ENCODE measurements at regions not wholly inside any gene's neighbourhood (a gene's known extent, or its start where the extent isn't known, plus 50 kb on each side); places are given as distances from the start of the nearest gene placed in this dataset.
"Not testable (repeated sequence)": the region's sequence is repeated elsewhere in the genome, so short reads cannot be mapped to it uniquely, and the experiment has no call there.

GRCh38 chrX:14351611-14352303, 177.6 kb upstream of the GLRA2 start:
- DNase-seq (ENCODE audit: low read depth), result no peak

- DNase-seq (ENCODE audit: low read depth), result no peak
Measured at GRCh38 chrX:14347523-14347922, 181.8 kb upstream of the GLRA2 start.

- DNase-seq (ENCODE audit: low read depth), result no peak
Measured at GRCh38 chrX:14344172-14344940, 185.0 kb upstream of the GLRA2 start.

GRCh38 chrX:14309431-14309830, 219.9 kb upstream of the GLRA2 start:
- DNase-seq (ENCODE audit: low read depth), result no peak

- not testable (repeated sequence) for DNase-seq (ENCODE audit: low read depth)
Measured at GRCh38 chrX:14308976-14309375, 220.4 kb upstream of the GLRA2 start.

- no peak for DNase-seq (ENCODE audit: low read depth)
Measured at GRCh38 chrX:14303891-14304290, 225.4 kb upstream of the GLRA2 start.

- DNase-seq (ENCODE audit: low read depth), result not testable (repeated sequence)
Measured at GRCh38 chrX:14302561-14302960, 226.8 kb upstream of the GLRA2 start.

GRCh38 chrX:14300376-14300775, 229.0 kb upstream of the GLRA2 start:
- no peak for DNase-seq (ENCODE audit: low read depth)

- no peak for DNase-seq (ENCODE audit: low read depth)
Measured at GRCh38 chrX:14295426-14295825, 233.9 kb upstream of the GLRA2 start.

- DNase-seq (ENCODE audit: low read depth), result no peak
Measured at GRCh38 chrX:14291666-14292500, 237.5 kb upstream of the GLRA2 start.

- DNase-seq (ENCODE audit: low read depth), result no peak
Measured at GRCh38 chrX:14290335-14290734, 239.0 kb upstream of the GLRA2 start.

- DNase-seq (ENCODE audit: low read depth), result no peak
Measured at GRCh38 chrX:14274691-14275090, 245.0 kb upstream of the GEMIN8 start.

- no peak for DNase-seq (ENCODE audit: low read depth)
Measured at GRCh38 chrX:14267216-14267615, 237.5 kb upstream of the GEMIN8 start.

- DNase-seq (ENCODE audit: low read depth), result no peak
Measured at GRCh38 chrX:14266705-14267104, 237.0 kb upstream of the GEMIN8 start.

- DNase-seq (ENCODE audit: low read depth), result no peak
Measured at GRCh38 chrX:14243823-14244222, 214.1 kb upstream of the GEMIN8 start.

GRCh38 chrX:14235004-14235403, 205.3 kb upstream of the GEMIN8 start:
- DNase-seq (ENCODE audit: low read depth), result no peak

GRCh38 chrX:14232688-14233087, 203.0 kb upstream of the GEMIN8 start:
- no peak for DNase-seq (ENCODE audit: low read depth)

GRCh38 chrX:14228611-14229010, 198.9 kb upstream of the GEMIN8 start:
- no peak for DNase-seq (ENCODE audit: low read depth)

- DNase-seq (ENCODE audit: low read depth), result no peak
Measured at GRCh38 chrX:14220386-14220944, 190.8 kb upstream of the GEMIN8 start.

GRCh38 chrX:14209034-14209433, 179.3 kb upstream of the GEMIN8 start:
- DNase-seq (ENCODE audit: low read depth), result no peak

- DNase-seq (ENCODE audit: low read depth), result no peak
Measured at GRCh38 chrX:14194711-14195110, 165.0 kb upstream of the GEMIN8 start.

- no peak for DNase-seq (ENCODE audit: low read depth)
Measured at GRCh38 chrX:14193547-14193946, 163.9 kb upstream of the GEMIN8 start.

All from T-helper 22 cell (primary cell).